HG03558 (cell line): ENCODE measurements at regions not wholly inside any gene's neighbourhood (a gene's known extent, or its start where the extent isn't known, plus 50 kb on each side); places are given as distances from the start of the nearest gene placed in this dataset.
"Not testable (repeated sequence)": the region's sequence is repeated elsewhere in the genome, so short reads cannot be mapped to it uniquely, and the experiment has no call there.

Experiments
- ATAC-seq: cut with Tn5 transposase; IDR thresholded peaks from one replicate; pipeline ENCODE4 v1.9.1; 2021; ENCODE audit warnings: moderate number of reproducible peaks; ENCODE audit not compliant: unreplicated experiment; ENCODE audit errors: extremely low read depth

- no peak for ATAC-seq
These were observed 52.8 kb upstream of the VWDE start for GRCh38 chr7:12456506-12456905.

GRCh38 chr7:12458520-12459131 is 55.0 kb upstream of the VWDE start:
- peak; percentile 92 for ATAC-seq

GRCh38 chr7:12467837-12468236 is 64.2 kb upstream of the VWDE start:
- ATAC-seq: no peak

- ATAC-seq: no peak
These were observed 65.9 kb upstream of the VWDE start for GRCh38 chr7:12469568-12469967.

- ATAC-seq: no peak
These were observed 67.3 kb upstream of the VWDE start for GRCh38 chr7:12470930-12471329.

- no peak for ATAC-seq
These were observed 70.4 kb upstream of the VWDE start for GRCh38 chr7:12474035-12474434.

- no peak for ATAC-seq
These were observed 71.8 kb upstream of the VWDE start for GRCh38 chr7:12475362-12476063.

- ATAC-seq: no peak
These were observed 74.0 kb upstream of the VWDE start for GRCh38 chr7:12477620-12478019.

GRCh38 chr7:12481722-12482121 is 78.1 kb upstream of the VWDE start:
- peak; percentile 79 for ATAC-seq

- ATAC-seq: no peak
These were observed 82.2 kb upstream of the VWDE start for GRCh38 chr7:12485845-12486244.

GRCh38 chr7:12488341-12488740 is 82.2 kb upstream of the SCIN start:
- no peak for ATAC-seq

- peak; percentile 62 for ATAC-seq
These were observed 80.3 kb upstream of the SCIN start for GRCh38 chr7:12490107-12490688.

GRCh38 chr7:12490940-12491339 is 79.6 kb upstream of the SCIN start:
- ATAC-seq: no peak

- ATAC-seq: no peak
These were observed 79.0 kb upstream of the SCIN start for GRCh38 chr7:12491526-12491925.

GRCh38 chr7:12493407-12493806 is 77.1 kb upstream of the SCIN start:
- ATAC-seq: no peak

GRCh38 chr7:12493863-12494686 is 76.4 kb upstream of the SCIN start:
- ATAC-seq: no peak

- ATAC-seq: no peak
These were observed 75.9 kb upstream of the SCIN start for GRCh38 chr7:12494687-12495024.

- ATAC-seq: not testable (repeated sequence)
These were observed 73.4 kb upstream of the SCIN start for GRCh38 chr7:12496901-12497674.

- no peak for ATAC-seq
These were observed 66.4 kb upstream of the SCIN start for GRCh38 chr7:12504149-12504548.

- no peak for ATAC-seq
These were observed 62.5 kb upstream of the SCIN start for GRCh38 chr7:12508005-12508404.
